Gastrocnemius medialis (tissue), 4 donors: ENCODE measurements at regions not wholly inside any gene's neighbourhood (a gene's known extent, or its start where the extent isn't known, plus 50 kb on each side); places are given as distances from the start of the nearest gene placed in this dataset.

ENCODE experiments used
- POLR2A ChIP-seq, 2 donors: fragments of 450-650 bp; IDR thresholded peaks; one replicate each; pipeline ENCODE4 v1.6.1; 2017; ENCODE audit warnings: antibody characterized with exemption in 2 of 2, mild to moderate bottlenecking in 2 of 2, moderate library complexity in 2 of 2
- TF ChIP-seq, protein P1 (sequence below), 5 experiments: fragments of 450-650 bp in 3 of 5; fragments of 200-600 bp in 2 of 5; sonication (generic) in 2 of 5; IDR thresholded peaks in 4 of 5; conservative IDR thresholded peaks in 1 of 5; 1 replicate in 4 of 5; 2 replicates in 1 of 5; pipeline ENCODE4 v1.5.1; 2016 to 2019; ENCODE audit warnings: antibody characterized with exemption in 5 of 5, mild to moderate bottlenecking in 3 of 5, moderate library complexity in 3 of 5

DNA sequence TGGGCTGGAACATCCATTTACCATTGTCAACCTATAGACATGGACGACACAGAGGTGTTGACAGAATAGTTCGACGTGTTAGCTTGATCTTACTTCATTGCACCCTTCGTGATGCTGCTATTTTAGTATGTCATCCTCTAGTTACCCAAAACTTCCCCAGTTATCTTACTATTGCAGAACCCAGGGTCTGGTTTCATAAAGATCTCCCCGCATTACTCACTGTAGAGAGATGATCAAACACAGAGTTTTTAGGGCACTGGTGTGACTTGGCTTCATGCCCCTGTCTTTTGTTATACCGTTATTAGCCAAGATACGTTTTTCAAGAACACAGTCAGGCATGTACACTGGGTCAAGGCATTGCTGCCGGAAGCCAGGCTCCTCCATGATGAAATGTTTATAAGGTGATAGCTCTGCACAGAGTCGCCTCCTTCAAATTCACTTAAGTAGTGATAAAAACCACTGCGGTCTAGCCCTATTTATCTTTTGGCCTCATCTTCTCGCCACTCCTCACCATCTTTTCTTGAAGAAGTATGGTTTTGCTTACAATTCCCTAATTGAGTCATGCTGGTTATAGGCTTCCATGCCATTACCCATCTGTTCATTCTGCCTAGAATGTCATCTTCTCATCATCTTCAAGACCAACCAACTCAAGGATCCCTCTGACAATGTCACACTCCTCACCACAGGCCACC, 1127.9 kb downstream of the VRK1 start:
- TF ChIP-seq, protein P1, sequence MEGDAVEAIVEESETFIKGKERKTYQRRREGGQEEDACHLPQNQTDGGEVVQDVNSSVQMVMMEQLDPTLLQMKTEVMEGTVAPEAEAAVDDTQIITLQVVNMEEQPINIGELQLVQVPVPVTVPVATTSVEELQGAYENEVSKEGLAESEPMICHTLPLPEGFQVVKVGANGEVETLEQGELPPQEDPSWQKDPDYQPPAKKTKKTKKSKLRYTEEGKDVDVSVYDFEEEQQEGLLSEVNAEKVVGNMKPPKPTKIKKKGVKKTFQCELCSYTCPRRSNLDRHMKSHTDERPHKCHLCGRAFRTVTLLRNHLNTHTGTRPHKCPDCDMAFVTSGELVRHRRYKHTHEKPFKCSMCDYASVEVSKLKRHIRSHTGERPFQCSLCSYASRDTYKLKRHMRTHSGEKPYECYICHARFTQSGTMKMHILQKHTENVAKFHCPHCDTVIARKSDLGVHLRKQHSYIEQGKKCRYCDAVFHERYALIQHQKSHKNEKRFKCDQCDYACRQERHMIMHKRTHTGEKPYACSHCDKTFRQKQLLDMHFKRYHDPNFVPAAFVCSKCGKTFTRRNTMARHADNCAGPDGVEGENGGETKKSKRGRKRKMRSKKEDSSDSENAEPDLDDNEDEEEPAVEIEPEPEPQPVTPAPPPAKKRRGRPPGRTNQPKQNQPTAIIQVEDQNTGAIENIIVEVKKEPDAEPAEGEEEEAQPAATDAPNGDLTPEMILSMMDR (IDR thresholded peaks at IDR 0.05 in 4 of 5, conservative IDR thresholded peaks at IDR 0.05 in 1 of 5): no peak
- no peak for TF ChIP-seq POLR2A (IDR thresholded peaks at IDR 0.05)
